AG04449 (cell line): ENCODE measurements at regions not wholly inside any gene's neighbourhood (a gene's known extent, or its start where the extent isn't known, plus 50 kb on each side); places are given as distances from the start of the nearest gene placed in this dataset.

Experiments
- CTCF ChIA-PET: fragments of 350-600 bp; formaldehyde crosslinking; extraction: SDS; loops from one replicate; lab custom pipeline; 2021; ENCODE audit warnings: antibody characterized with exemption; lab: Yijun Ruan, JAX
- POLR2A ChIA-PET: fragments of 400-600, 350-600 bp; formaldehyde crosslinking; extraction: SDS; loops from one replicate; lab custom pipeline; 2020; ENCODE audit warnings: antibody characterized with exemption, inconsistent platforms; lab: Yijun Ruan, JAX
- DNase-seq: peaks from one replicate; pipeline ENCODE4 v3.0.0-alpha.2; 2010; ENCODE audit warnings: low read depth, low spot score
- H3K4me3 ChIP-seq: 2 replicates; pipeline ENCODE4 v1.5.1; 2011; ENCODE audit warnings: low read depth, mild to moderate bottlenecking, control low read depth, low read length
- CTCF ChIP-seq: IDR thresholded peaks from one replicate; pipeline ENCODE4 v1.5.1; 2011; ENCODE audit warnings: mild to moderate bottlenecking, moderate library complexity, low read length, control low read depth, inconsistent platforms; ENCODE audit not compliant: insufficient read depth; ENCODE audit errors: missing control alignments

GRCh38 chr2:2762913-2763312, 431.8 kb upstream of the MYT1L start:
- no peak overlapping the region for H3K4me3 ChIP-seq
- ChIA-PET POLR2A (no interaction called here), CTCF (no interaction called here)
- no peak for DNase-seq
- no peak for TF ChIP-seq CTCF

GRCh38 chr2:2762166-2762908, 431.3 kb upstream of the MYT1L start:
- DNase-seq, result no peak
- ChIA-PET CTCF (no interaction called here), POLR2A (no interaction called here)
- H3K4me3 ChIP-seq, result no peak overlapping the region
- no peak for TF ChIP-seq CTCF

GRCh38 chr2:2758793-2759367, 427.8 kb upstream of the MYT1L start:
- no peak overlapping the region for H3K4me3 ChIP-seq
- ChIA-PET CTCF (no interaction called here), POLR2A (no interaction called here)
- no peak for DNase-seq
- no peak for TF ChIP-seq CTCF

- no peak for DNase-seq
- POLR2A ChIA-PET, result no interaction called here
- H3K4me3 ChIP-seq, result no peak overlapping the region
- CTCF ChIA-PET, result no interaction called here
- TF ChIP-seq CTCF, result no peak
Observed at GRCh38 chr2:2757764-2758163, 426.7 kb upstream of the MYT1L start.

GRCh38 chr2:2756886-2757285, 425.8 kb upstream of the MYT1L start:
- no peak for DNase-seq
- TF ChIP-seq CTCF, result no peak
- no peak overlapping the region for H3K4me3 ChIP-seq
- POLR2A ChIA-PET, result no interaction called here
- CTCF ChIA-PET, result no interaction called here

- CTCF ChIA-PET, result no interaction called here
- TF ChIP-seq CTCF, result no peak
- POLR2A ChIA-PET, result no interaction called here
- no peak for DNase-seq
- no peak overlapping the region for H3K4me3 ChIP-seq
Observed at GRCh38 chr2:2755990-2756389, 424.9 kb upstream of the MYT1L start.
